ENCODE measurements at regions not wholly inside any gene's neighbourhood (a gene's known extent, or its start where the extent isn't known, plus 50 kb on each side); places are given as distances from the start of the nearest gene placed in this dataset.

DNA sequence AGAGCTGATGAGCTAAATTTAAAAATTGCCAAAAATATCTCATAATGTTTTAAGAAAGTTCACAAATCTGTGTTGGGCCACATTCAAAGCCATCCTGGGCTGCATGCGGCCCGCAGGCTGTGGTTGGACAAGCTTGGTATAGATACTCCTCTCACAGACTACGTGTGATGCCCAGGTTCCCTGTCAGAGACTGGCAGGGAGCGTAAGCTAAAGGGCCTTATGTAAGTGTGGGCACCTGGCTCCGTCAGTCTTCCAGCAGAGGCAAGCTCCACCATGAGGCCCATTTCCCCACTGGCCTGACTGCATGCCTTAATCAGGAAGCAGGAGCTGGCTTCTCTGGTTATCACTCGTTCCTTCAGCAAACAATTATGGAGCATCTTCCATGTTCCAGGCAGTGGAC lies 200.2 kb downstream of the FOXO1 start:
- no peaks in the 10 kb centered on the region for H3K36me3 ChIP-seq (ENCODE audit: control insufficient read depth in 2 of 2, insufficient read depth in 2 of 2, low read length in 2 of 2)
- H3K27me3 ChIP-seq (ENCODE audit: control insufficient read depth in 1 of 2, insufficient read depth in 2 of 2, low read length in 2 of 2): no peaks in the 10 kb centered on the region
- H3K27ac ChIP-seq (ENCODE audit: low read length): no peak overlapping the region
- no peak overlapping the region for H3K4me3 ChIP-seq (ENCODE audit: low read length in 2 of 2)
- no peak overlapping the region for H3K9ac ChIP-seq (ENCODE audit: low read length in 2 of 2)
- no peaks in the 10 kb centered on the region for H3K9me3 ChIP-seq (ENCODE audit: control insufficient read depth in 2 of 2, low read length in 2 of 2)
- peaks cover 4% of the 10 kb centered on the region for H3K4me1 ChIP-seq (ENCODE audit: control insufficient read depth, insufficient read depth, low read length)

DNA sequence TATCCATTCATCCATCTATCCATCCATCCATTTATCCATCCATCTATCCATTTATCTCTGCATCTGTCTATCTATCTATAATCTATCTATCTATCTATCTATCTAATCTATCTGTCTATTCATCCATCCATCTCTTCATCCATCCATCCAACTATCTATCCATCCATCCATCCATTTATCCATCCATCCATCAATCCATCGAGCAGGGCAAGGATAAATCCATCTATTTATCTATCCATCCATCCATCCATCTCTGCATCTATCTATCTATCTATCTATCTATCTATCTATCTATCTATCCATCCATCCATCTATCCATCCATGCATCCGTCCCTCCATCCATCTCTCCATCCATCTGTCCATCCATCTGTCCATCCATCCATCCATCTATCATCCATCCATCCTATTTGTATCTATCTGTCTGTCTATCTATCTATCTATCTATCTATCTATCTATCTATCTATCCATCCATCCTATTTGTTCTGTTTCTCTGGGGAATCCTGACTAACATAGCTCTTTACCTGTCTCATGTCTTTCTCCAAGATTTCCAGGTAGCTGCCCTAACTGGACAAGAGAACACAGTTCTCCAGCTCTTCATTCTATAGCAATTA lies 198.1 kb downstream of the FOXO1 start:
- H3K4me1 ChIP-seq (ENCODE audit: control insufficient read depth, insufficient read depth, low read length): peaks cover 6% of the 10 kb centered on the region
- no peaks in the 10 kb centered on the region for H3K9me3 ChIP-seq (ENCODE audit: control insufficient read depth in 2 of 2, low read length in 2 of 2)
- no peak overlapping the region for H3K9ac ChIP-seq (ENCODE audit: low read length in 2 of 2)
- no peaks in the 10 kb centered on the region for H3K36me3 ChIP-seq (ENCODE audit: control insufficient read depth in 2 of 2, insufficient read depth in 2 of 2, low read length in 2 of 2)
- H3K27ac ChIP-seq (ENCODE audit: low read length): no peak overlapping the region
- H3K4me3 ChIP-seq (ENCODE audit: low read length in 2 of 2): no peak overlapping the region
- H3K27me3 ChIP-seq (ENCODE audit: control insufficient read depth in 1 of 2, insufficient read depth in 2 of 2, low read length in 2 of 2): no peaks in the 10 kb centered on the region

DNA sequence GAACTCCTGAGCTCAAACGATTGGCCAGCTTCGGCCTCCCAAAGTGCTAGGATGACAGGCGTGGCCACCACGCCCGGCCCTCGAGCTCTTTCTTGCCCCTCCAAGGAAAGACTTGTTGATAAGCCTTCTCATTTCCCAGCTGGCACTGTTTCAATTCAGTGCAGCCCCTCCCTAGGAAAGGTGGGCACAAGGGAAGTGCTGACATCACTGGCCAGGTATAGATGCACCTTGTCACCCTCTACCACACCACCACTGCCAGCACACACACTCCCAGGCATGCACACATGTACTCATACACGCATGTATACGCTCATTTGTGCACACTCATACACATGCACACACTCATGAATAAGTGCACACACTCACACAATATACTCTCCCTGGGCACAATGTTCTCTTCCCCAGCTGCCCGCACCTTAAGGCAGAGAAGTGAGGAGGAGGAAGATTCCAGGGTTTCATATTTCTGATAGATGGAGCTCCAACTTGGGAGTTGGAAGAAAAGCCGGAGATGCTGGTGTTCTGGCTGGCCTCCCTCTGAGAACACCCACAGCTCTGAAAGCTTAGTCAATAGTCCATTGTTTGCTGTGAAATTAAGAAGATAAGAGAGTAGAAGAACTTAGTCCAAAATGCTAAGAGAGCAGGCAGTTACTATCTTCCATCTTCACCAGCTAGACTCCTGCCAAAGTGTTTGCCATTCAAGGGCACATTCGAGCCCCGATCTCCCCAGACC lies 196.7 kb downstream of the FOXO1 start:
- no peaks in the 10 kb centered on the region for H3K9me3 ChIP-seq (ENCODE audit: control insufficient read depth in 2 of 2, low read length in 2 of 2)
- H3K4me3 ChIP-seq (ENCODE audit: low read length in 2 of 2): no peak overlapping the region
- no peaks in the 10 kb centered on the region for H3K27me3 ChIP-seq (ENCODE audit: control insufficient read depth in 1 of 2, insufficient read depth in 2 of 2, low read length in 2 of 2)
- H3K9ac ChIP-seq (ENCODE audit: low read length in 2 of 2): no peak overlapping the region
- no peak overlapping the region for H3K27ac ChIP-seq (ENCODE audit: low read length)
- no peaks in the 10 kb centered on the region for H3K36me3 ChIP-seq (ENCODE audit: control insufficient read depth in 2 of 2, insufficient read depth in 2 of 2, low read length in 2 of 2)
- H3K4me1 ChIP-seq (ENCODE audit: control insufficient read depth, insufficient read depth, low read length): peaks cover 6% of the 10 kb centered on the region

DNA sequence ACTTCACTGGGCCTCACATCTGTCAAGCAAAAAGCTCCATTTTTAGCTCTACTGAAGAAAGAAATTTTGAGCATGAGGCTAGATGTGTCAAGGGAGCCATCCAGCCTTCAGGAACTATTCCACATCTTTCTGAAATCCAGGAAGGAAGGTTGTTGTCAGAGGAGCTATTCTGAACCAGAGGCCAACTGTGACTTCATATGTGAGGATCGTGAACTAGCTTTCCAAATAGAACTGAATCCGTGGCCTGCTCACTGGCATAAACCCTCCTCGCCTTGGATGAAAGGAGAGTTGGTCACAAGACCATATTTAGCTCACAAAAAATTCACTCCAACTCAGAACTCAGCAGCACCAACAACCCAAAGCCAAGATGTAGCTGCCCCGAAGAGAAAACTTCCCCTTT lies 195.8 kb downstream of the FOXO1 start:
- Histone ChIP-seq H3K4me1 (ENCODE audit: control insufficient read depth, insufficient read depth, low read length) (peaks cover 6% of the 10 kb centered on the region), H3K9ac (ENCODE audit: low read length in 2 of 2) (no peak overlapping the region), H3K4me3 (ENCODE audit: low read length in 2 of 2) (no peak overlapping the region), H3K27ac (ENCODE audit: low read length) (no peak overlapping the region), H3K36me3 (ENCODE audit: control insufficient read depth in 2 of 2, insufficient read depth in 2 of 2, low read length in 2 of 2) (no peaks in the 10 kb centered on the region), H3K9me3 (ENCODE audit: control insufficient read depth in 2 of 2, low read length in 2 of 2) (no peaks in the 10 kb centered on the region), H3K27me3 (ENCODE audit: control insufficient read depth in 1 of 2, insufficient read depth in 2 of 2, low read length in 2 of 2) (no peaks in the 10 kb centered on the region)

DNA sequence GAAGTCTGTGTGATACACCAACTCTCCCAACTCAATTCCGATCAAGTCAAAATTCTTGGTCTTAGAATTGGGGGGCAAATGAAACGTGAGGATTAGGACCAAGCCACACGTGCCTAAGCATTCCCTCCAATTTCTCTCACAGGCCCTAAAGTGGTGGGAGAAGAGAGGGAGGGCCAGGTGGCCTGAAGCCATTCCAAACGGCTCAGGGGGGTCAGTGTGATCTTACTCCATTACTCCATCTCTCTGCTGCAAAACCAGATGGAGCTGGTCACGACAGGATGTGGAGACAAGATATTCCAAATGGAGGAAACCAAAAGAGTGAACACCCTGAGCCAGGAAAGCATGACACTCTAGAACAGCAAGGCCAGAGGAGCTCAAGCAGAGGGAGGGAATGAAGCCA lies 195.4 kb downstream of the FOXO1 start:
- H3K27ac ChIP-seq (ENCODE audit: low read length): no peak overlapping the region

DNA sequence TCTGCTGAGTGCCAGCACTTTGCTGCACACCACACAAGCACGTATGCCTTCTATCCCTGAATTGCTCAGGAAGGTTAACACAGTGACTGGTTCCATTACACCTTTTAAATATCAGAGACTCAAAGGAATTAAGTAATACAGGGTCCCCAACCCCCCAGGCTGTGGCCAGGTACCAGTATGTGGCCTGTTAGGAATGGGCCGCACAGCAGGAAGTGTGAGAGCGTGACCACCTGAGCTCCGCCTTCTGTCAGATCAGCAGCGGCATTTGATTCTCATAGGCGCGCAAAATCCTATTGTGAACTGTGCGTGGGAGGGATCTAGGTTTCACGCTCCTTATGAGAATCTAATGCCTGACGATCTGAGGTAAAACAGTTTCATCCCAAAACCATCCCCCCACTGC lies 194.5 kb downstream of the FOXO1 start:
- Histone ChIP-seq H3K27me3 (ENCODE audit: control insufficient read depth in 1 of 2, insufficient read depth in 2 of 2, low read length in 2 of 2) (no peaks in the 10 kb centered on the region), H3K4me3 (ENCODE audit: low read length in 2 of 2) (no peak overlapping the region), H3K9ac (ENCODE audit: low read length in 2 of 2) (no peak overlapping the region), H3K9me3 (ENCODE audit: control insufficient read depth in 2 of 2, low read length in 2 of 2) (no peaks in the 10 kb centered on the region), H3K4me1 (ENCODE audit: control insufficient read depth, insufficient read depth, low read length) (peaks cover 6% of the 10 kb centered on the region), H3K27ac (ENCODE audit: low read length) (no peak overlapping the region), H3K36me3 (ENCODE audit: control insufficient read depth in 2 of 2, insufficient read depth in 2 of 2, low read length in 2 of 2) (no peaks in the 10 kb centered on the region)

More for the DNA sequence above, 195.4 kb downstream of the FOXO1 start:
- no peaks in the 10 kb centered on the region for H3K27me3 ChIP-seq (ENCODE audit: control insufficient read depth in 1 of 2, insufficient read depth in 2 of 2, low read length in 2 of 2)
- no peaks in the 10 kb centered on the region for H3K9me3 ChIP-seq (ENCODE audit: control insufficient read depth in 2 of 2, low read length in 2 of 2)
- no peak overlapping the region for H3K4me3 ChIP-seq (ENCODE audit: low read length in 2 of 2)
- no peak overlapping the region for H3K9ac ChIP-seq (ENCODE audit: low read length in 2 of 2)
- H3K4me1 ChIP-seq (ENCODE audit: control insufficient read depth, insufficient read depth, low read length): peaks cover 6% of the 10 kb centered on the region
- H3K36me3 ChIP-seq (ENCODE audit: control insufficient read depth in 2 of 2, insufficient read depth in 2 of 2, low read length in 2 of 2): no peaks in the 10 kb centered on the region

DNA sequence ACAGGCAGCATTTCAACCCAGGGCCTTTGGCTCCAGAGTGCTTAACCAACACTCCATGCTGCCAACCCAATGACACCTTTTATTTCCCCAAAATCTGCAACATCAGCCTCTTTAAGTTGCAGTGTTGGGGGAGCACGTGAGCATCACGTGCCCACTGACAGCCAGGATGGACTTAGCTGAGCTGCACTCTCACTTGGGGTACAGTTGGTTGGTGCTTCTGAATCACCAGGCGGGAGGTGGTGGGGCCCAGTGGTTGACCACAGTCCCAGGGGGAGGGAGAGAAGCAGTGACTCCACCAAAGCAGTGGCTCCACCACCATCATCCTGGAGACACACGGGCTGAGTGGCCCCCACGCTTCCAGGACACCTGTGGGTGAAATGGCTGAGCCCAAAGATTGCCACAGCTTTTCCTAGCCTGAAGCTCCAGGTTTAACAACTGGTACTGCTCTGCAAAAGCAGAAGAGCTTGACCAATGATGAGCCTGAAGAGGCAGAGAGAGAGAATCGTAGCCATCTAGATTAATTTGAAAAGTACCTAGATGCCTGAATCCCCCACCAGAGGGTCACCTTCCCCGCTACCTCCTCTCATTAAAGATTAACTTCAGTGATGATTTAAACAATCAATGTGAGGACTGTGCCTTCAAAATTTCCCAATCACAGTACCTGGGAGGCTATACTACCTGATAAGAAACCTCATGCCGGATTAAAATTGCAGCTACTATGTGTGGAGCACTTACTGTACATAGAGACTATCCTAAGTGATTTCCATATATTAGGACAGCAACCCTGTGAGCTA lies 193.8 kb downstream of the FOXO1 start:
- H3K9me3 ChIP-seq (ENCODE audit: control insufficient read depth in 2 of 2, low read length in 2 of 2): no peaks in the 10 kb centered on the region
- no peak overlapping the region for H3K9ac ChIP-seq (ENCODE audit: low read length in 2 of 2)
- no peak overlapping the region for H3K27ac ChIP-seq (ENCODE audit: low read length)
- peaks cover 6% of the 10 kb centered on the region for H3K4me1 ChIP-seq (ENCODE audit: control insufficient read depth, insufficient read depth, low read length)
- no peak overlapping the region for H3K4me3 ChIP-seq (ENCODE audit: low read length in 2 of 2)
- no peaks in the 10 kb centered on the region for H3K27me3 ChIP-seq (ENCODE audit: control insufficient read depth in 1 of 2, insufficient read depth in 2 of 2, low read length in 2 of 2)
- H3K36me3 ChIP-seq (ENCODE audit: control insufficient read depth in 2 of 2, insufficient read depth in 2 of 2, low read length in 2 of 2): no peaks in the 10 kb centered on the region

DNA sequence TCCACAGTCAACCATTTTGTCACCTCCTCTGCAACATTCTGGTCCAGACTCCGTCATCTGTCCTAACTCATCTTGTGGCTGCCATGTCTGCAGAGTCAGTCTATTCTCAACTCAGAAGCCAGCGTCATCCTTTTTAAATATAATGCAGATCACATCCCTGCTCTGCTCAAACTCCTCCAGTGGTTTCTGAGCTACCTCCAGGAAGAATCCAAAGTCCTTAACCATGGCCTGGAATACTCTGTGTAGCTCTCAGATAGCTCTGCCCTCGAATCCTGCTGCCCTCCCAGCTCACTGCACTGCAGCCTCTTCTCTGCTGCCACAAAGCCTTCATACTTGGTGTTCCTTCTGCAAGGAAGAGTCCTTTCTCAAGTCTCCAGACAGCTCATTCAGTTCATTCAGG lies 190.8 kb downstream of the FOXO1 start:
- no peaks in the 10 kb centered on the region for H3K9me3 ChIP-seq (ENCODE audit: control insufficient read depth in 2 of 2, low read length in 2 of 2)
- H3K36me3 ChIP-seq (ENCODE audit: control insufficient read depth in 2 of 2, insufficient read depth in 2 of 2, low read length in 2 of 2): no peaks in the 10 kb centered on the region
- no peak overlapping the region for H3K27ac ChIP-seq (ENCODE audit: low read length)
- H3K4me3 ChIP-seq (ENCODE audit: low read length in 2 of 2): no peak overlapping the region
- H3K27me3 ChIP-seq (ENCODE audit: control insufficient read depth in 1 of 2, insufficient read depth in 2 of 2, low read length in 2 of 2): no peaks in the 10 kb centered on the region
- H3K9ac ChIP-seq (ENCODE audit: low read length in 2 of 2): no peak overlapping the region
- peaks cover 2% of the 10 kb centered on the region for H3K4me1 ChIP-seq (ENCODE audit: control insufficient read depth, insufficient read depth, low read length)

DNA sequence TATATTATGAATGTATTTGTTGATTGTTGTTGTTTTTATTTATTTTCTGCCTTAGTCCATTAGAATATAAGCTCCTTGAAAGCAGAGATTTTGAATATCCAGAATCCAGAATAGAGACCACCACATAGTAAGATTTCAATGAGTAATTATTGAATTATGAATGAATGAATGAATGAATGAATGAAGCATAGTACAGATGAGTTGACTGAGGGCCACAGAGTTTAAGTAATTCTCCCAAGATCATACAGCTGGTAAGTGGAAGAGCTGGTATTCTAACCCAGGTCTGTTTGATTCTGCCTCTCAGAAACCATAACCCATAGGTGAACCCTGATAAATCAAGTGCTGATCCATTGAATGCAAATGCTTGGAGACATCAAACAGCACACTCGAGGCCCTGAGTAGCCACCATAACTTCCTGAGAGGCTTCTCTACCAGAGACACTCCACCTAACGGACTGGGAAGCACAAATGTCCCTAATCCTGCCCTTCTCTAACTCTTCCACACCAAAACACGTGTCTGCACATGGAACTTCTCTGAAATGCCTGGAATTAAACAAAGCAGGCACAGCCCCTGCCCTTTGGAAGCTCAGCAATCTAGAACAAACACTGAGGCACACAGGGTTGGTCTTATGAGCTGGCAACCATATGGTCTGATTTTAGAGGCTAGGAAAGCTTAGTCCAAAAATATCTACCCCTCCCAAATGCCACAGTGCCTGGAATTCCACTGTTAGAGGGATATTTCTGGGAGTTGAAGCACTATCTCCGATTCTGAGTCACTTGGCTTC lies 190.1 kb downstream of the FOXO1 start:
- H3K36me3 ChIP-seq (ENCODE audit: control insufficient read depth in 2 of 2, insufficient read depth in 2 of 2, low read length in 2 of 2): no peaks in the 10 kb centered on the region
- H3K9me3 ChIP-seq (ENCODE audit: control insufficient read depth in 2 of 2, low read length in 2 of 2): no peaks in the 10 kb centered on the region
- peaks cover 2% of the 10 kb centered on the region for H3K4me1 ChIP-seq (ENCODE audit: control insufficient read depth, insufficient read depth, low read length)
- H3K27ac ChIP-seq (ENCODE audit: low read length): no peak overlapping the region
- H3K4me3 ChIP-seq (ENCODE audit: low read length in 2 of 2): no peak overlapping the region
- H3K9ac ChIP-seq (ENCODE audit: low read length in 2 of 2): no peak overlapping the region
- H3K27me3 ChIP-seq (ENCODE audit: control insufficient read depth in 1 of 2, insufficient read depth in 2 of 2, low read length in 2 of 2): no peaks in the 10 kb centered on the region
